Activated T-cell treated with anti-CD3 and anti-CD28 coated beads, Interleukin-2, amount 50 U/mL, for 72 hours (primary cell): ENCODE measurements at regions not wholly inside any gene's neighbourhood (a gene's known extent, or its start where the extent isn't known, plus 50 kb on each side); places are given as distances from the start of the nearest gene placed in this dataset.

ENCODE experiments used
- ATAC-seq, 2 donors: fragments of 150-1000 bp; cut with Tn5 transposase; replicated peaks in 1 of 2; 2 replicates each; pipeline ENCODE4 v1.10.0; 2021; ENCODE audit warnings: moderate library complexity in 2 of 2, mild to moderate bottlenecking in 1 of 2
- DNase-seq, 2 donors: peaks; one replicate each; pipeline ENCODE4 v3.0.0; 2021 to 2022; ENCODE audit warnings: mixed read lengths in 1 of 2
- H3K27ac Mint-ChIP-seq: one replicate; pipeline ENCODE4 v1.8.0; 2022; ENCODE audit warnings: mild to moderate bottlenecking, moderate library complexity, mixed read lengths
- H3K27me3 Mint-ChIP-seq: one replicate; pipeline ENCODE4 v1.8.0; 2022; ENCODE audit warnings: low read depth, mixed read lengths
- H3K36me3 Mint-ChIP-seq, 2 donors: one replicate each; pipeline ENCODE4 v1.8.0; 2022; ENCODE audit warnings: mixed read lengths in 2 of 2, mild to moderate bottlenecking in 1 of 2; ENCODE audit not compliant: insufficient read depth in 2 of 2
- H3K4me1 Mint-ChIP-seq: one replicate; pipeline ENCODE4 v1.8.0; 2022; ENCODE audit warnings: low read depth, mixed read lengths
- H3K4me3 Mint-ChIP-seq, 2 donors: one replicate each; pipeline ENCODE4 v1.8.0; 2022; ENCODE audit warnings: mild to moderate bottlenecking in 2 of 2, mixed read lengths in 2 of 2, moderate library complexity in 2 of 2
- H3K9me3 Mint-ChIP-seq, 2 donors: one replicate each; pipeline ENCODE4 v1.8.0; 2022; ENCODE audit warnings: mixed read lengths in 2 of 2

DNA sequence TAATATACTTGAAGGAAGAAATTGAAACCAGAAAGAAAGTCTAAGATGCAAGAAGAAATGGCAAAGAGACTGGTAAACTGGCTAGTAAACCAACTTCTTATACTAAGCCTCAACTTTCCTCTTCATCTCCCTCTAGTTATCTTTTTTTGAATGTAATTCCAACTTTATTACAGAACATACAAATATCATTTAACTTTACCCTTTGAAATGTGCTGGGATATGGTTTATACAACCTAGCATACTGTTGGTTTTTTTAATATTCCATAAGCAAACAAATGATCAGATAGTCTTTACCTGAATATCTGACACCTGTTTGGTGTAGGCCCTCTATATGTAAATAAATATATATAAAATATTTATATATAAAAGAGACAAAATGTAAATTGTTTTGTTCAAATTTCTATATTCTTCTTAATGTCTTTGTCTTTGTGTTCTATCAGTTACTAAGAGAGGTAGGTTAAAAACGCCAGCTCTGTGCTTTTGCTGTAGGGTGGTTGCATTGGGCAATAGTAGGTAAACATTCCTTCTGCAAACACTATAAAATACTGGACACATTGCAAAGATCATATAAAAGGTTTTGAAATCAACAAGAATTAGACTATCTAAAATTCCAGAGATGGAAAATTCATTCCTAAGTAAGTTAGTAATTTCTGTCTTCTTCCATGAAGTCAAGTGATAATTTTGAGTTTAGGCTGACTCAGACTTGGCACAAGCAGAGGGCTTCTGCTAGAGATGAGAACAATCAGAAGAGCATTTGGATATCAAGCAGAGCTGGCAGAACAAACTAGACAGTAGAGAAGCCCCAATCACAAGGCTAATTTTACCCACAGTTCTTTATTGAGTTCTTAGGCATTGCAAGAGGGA is 383.3 kb downstream of the RFC3 start:
- no peak for DNase-seq
- Mint-ChIP-seq H3K4me1 (no peaks in the 10 kb centered on the region), H3K4me3 (no peak overlapping the region), H3K27ac (no peak overlapping the region), H3K36me3 (no peaks in the 10 kb centered on the region), H3K27me3 (no peaks in the 10 kb centered on the region), H3K9me3 (no peaks in the 10 kb centered on the region)
- ATAC-seq: no peak

DNA sequence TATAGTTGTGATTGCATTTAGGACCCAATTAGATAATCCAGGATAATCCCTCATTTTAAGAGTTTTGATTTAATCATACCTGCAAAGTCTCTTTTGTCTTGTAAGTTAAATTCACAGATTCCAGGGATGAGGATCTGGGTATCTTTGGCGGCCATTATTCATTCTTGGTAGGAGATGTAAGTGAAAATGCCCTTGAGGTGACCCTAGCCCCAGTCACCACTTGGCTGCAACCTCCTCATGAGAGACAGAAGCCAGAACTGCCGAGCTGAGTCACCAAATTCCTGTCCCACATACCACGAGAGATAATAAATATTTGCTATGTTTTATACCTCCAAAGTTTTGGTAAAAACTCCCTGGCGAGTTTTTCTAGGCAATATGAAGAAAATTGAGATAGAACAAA is 389.4 kb downstream of the RFC3 start:
- Mint-ChIP-seq H3K27ac (no peak overlapping the region), H3K27me3 (no peaks in the 10 kb centered on the region), H3K36me3 (no peaks in the 10 kb centered on the region), H3K4me1 (no peaks in the 10 kb centered on the region), H3K9me3 (peaks cover 0 to 3% of the 10 kb centered on the region in 2 donors), H3K4me3 (no peak overlapping the region)
- ATAC-seq (no peak), DNase-seq (no peak)

DNA sequence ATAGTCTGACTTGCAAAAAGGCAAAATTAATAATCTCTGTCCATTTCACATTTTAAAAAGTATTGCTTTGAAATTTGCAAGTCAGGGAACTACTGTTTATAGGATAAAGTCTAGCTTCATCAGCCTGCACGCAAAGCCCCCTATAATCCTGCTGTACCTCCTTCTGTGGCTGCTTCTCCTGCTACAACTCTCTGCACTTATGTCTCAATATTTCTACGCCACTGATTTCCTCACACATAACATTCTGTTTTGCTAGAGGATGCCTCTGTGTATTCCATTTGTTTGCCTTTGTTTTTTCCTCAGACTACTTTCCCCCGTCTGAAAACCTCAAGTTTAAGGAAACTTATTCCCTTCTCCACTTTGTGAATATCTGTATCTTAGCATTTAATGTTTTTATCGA is 389.9 kb downstream of the RFC3 start:
- H3K4me1 Mint-ChIP-seq: no peaks in the 10 kb centered on the region
- H3K4me3 Mint-ChIP-seq: no peak overlapping the region
- H3K36me3 Mint-ChIP-seq: no peaks in the 10 kb centered on the region
- H3K9me3 Mint-ChIP-seq: peaks cover 0 to 3% of the 10 kb centered on the region in 2 donors
- no peak for ATAC-seq
- H3K27me3 Mint-ChIP-seq: no peaks in the 10 kb centered on the region
- H3K27ac Mint-ChIP-seq: no peak overlapping the region
- no peak for DNase-seq

DNA sequence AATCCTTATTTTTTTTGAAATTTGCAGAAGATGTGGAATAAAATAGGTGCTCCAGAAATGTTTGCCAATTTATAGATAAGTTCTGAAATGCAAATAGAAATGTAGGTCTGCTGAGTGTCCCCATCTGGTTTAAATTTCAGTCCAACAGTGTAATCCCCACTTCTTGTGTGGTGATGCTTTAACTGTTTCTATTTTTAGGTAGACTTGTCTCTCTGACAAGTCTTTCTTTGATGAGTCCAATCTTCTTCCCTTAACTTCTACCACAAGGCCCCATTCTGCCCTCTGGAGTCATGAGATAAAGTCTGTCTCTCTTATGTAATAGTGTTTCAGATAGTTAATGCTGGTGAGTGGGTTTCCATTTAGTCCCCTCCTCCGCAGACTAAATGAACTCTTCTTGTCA is 390.4 kb downstream of the RFC3 start:
- H3K36me3 Mint-ChIP-seq: no peaks in the 10 kb centered on the region
- H3K9me3 Mint-ChIP-seq: peaks cover 0 to 3% of the 10 kb centered on the region in 2 donors
- no peaks in the 10 kb centered on the region for H3K27me3 Mint-ChIP-seq
- ATAC-seq: no peak
- H3K4me3 Mint-ChIP-seq: no peak overlapping the region
- H3K4me1 Mint-ChIP-seq: no peaks in the 10 kb centered on the region
- DNase-seq: no peak
- H3K27ac Mint-ChIP-seq: no peak overlapping the region

DNA sequence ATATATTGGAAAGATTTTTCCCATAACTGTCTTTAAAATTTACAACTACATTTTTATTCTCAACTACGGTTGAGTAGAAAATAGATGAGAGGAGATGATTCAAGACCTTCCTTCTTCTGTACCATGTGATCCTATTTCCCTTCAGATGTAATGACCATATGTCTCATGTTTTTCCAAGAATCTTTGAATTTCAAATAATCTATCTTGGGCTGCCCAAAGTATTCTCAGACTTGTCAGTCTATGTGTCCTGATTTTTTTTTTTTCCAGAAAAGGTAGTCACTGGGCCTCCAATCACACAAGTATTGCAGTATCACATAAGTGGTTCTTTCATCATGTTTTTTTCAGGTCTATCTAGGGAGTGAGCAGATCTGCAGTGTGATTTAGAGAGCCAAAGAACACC is 392.4 kb downstream of the RFC3 start:
- no peaks in the 10 kb centered on the region for H3K4me1 Mint-ChIP-seq
- H3K4me3 Mint-ChIP-seq: no peak overlapping the region
- H3K9me3 Mint-ChIP-seq: peaks cover 0 to 3% of the 10 kb centered on the region in 2 donors
- no peaks in the 10 kb centered on the region for H3K27me3 Mint-ChIP-seq
- DNase-seq (no peak), ATAC-seq (no peak)
- no peaks in the 10 kb centered on the region for H3K36me3 Mint-ChIP-seq
- no peak overlapping the region for H3K27ac Mint-ChIP-seq

DNA sequence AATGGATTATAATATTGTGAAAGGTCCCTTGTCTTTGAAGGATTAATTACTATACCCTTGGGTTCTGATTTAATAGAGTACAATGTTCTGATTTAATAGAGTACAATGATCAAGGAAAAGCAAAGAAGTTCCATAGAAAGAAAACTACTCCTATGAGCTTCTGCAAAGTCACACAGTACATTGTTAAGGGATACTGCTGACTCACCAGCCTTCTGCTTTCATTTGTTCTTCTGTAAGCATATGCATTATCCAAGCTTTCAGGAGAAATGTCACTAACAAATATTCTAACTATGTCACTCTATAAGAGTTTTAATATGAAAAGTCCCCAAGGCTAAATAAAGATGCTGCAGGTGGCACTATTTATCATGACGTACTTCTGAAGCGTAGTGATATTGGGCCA is 396.7 kb downstream of the RFC3 start:
- no peak for DNase-seq
- Mint-ChIP-seq H3K4me1 (no peaks in the 10 kb centered on the region), H3K36me3 (no peaks in the 10 kb centered on the region)

DNA sequence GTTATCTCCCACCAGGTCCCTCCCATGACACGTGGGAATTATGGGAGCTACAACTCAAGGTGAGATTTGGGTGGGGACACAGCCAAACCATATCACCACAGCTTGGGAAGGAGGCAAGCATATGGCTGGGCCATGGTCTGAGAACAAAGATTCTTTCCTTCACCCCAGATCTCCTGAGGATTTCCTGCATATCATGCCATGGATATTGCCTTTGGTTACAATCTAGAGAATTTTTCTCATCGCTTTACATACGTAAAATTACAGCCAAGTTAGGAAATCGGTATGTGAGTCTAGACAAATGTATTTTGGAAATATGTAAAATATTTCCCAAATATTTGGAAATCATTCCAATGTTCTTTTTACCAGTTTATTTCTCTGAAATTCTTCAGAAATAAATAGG is 398.3 kb downstream of the RFC3 start:
- ATAC-seq (no peak), DNase-seq (no peak)
- H3K4me3 Mint-ChIP-seq: no peak overlapping the region
- H3K9me3 Mint-ChIP-seq: peaks cover 0 to 5% of the 10 kb centered on the region in 2 donors
- no peak overlapping the region for H3K27ac Mint-ChIP-seq
- H3K36me3 Mint-ChIP-seq: no peaks in the 10 kb centered on the region
- H3K4me1 Mint-ChIP-seq: no peaks in the 10 kb centered on the region
- H3K27me3 Mint-ChIP-seq: no peaks in the 10 kb centered on the region

More for the DNA sequence above, 396.7 kb downstream of the RFC3 start:
- no peak overlapping the region for H3K27ac Mint-ChIP-seq
- H3K4me3 Mint-ChIP-seq: no peak overlapping the region
- peaks cover 2 to 3% of the 10 kb centered on the region in 2 donors for H3K9me3 Mint-ChIP-seq
- no peak for ATAC-seq
- H3K27me3 Mint-ChIP-seq: no peaks in the 10 kb centered on the region

DNA sequence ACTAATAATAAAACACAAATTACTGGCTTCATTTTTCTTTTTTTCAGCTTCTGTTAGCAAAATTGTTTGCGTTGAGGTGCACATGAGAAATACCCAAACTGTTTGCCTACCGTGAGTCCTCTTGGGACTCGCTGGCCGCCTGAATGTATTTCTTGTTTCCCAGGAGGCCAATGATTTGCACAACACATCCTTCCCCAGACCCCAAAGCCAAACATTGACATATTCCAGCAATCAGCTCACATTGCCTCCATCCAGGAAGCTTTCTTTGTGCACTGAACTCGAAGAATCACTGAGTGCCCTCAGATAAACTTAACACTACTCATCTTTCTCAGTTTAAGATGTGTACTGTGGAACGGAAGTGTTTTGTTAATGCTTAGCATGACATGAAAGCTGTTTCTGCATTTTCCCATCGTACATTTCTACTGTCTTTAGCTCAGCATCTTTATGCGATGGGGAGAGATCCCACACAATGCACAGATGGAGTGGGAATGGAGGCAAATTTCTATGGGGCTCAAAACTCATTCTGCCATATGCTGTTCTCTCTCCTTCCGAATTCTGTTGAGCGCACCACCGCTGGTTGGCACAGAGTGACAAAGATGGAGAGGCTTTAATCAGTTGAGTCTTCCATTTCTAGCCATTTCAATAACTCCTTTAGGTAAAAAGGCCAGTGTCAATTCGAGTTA is 399.5 kb downstream of the RFC3 start:
- no peaks in the 10 kb centered on the region for H3K27me3 Mint-ChIP-seq
- no peak overlapping the region for H3K27ac Mint-ChIP-seq
- no peak for ATAC-seq
- DNase-seq: no peak
- H3K4me1 Mint-ChIP-seq: no peaks in the 10 kb centered on the region
- no peaks in the 10 kb centered on the region for H3K36me3 Mint-ChIP-seq
- H3K4me3 Mint-ChIP-seq: no peak overlapping the region
- peaks cover 0 to 5% of the 10 kb centered on the region in 2 donors for H3K9me3 Mint-ChIP-seq

DNA sequence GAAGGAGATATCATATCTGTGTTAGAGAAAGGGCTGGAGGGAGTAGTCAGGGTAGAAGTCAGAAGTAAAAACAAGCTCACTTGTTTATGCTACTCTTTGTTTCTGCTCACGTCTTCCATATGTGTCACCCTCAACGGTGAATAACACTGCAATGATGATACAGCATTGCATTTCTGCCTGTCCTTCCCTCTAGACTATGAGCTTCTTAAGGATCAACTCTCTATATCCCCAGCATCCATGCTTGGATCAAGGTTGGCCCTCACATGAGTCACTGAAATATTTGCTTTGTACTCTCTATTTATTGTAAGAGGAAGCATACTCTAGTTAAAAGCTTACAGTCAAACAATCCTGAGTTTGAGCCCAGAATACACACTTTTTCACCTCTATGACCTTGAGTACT is 406.0 kb downstream of the RFC3 start:
- H3K27ac Mint-ChIP-seq: no peak overlapping the region
- no peak overlapping the region for H3K4me3 Mint-ChIP-seq
- DNase-seq: no peak
- H3K4me1 Mint-ChIP-seq: no peaks in the 10 kb centered on the region
- H3K9me3 Mint-ChIP-seq: peaks cover 0 to 5% of the 10 kb centered on the region in 2 donors
- H3K27me3 Mint-ChIP-seq: no peaks in the 10 kb centered on the region
- no peaks in the 10 kb centered on the region for H3K36me3 Mint-ChIP-seq
- no peak for ATAC-seq

DNA sequence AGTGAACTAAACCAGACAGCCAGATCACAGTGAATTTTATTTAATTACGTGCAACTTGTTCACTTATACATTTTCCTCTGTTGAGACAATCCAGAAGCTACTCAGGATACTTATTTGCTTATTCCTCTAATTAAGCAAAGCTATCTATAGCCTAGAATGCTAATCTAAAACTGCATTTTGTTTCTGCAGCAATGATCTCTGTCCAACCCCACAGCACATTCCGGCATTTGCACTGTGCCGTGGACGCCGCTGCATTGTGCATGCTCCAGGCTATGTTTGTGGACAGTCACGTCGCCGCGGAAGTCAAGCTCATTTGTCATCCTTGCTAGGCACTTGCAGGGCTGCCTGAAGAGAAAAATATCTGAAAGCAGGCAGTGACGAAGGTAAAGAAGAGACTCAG is 406.9 kb downstream of the RFC3 start:
- no peaks in the 10 kb centered on the region for H3K4me1 Mint-ChIP-seq
- H3K27me3 Mint-ChIP-seq: no peaks in the 10 kb centered on the region
- DNase-seq: no peak
- no peak for ATAC-seq
- H3K9me3 Mint-ChIP-seq: peaks cover 0 to 5% of the 10 kb centered on the region in 2 donors
- no peak overlapping the region for H3K4me3 Mint-ChIP-seq
- no peak overlapping the region for H3K27ac Mint-ChIP-seq
- no peaks in the 10 kb centered on the region for H3K36me3 Mint-ChIP-seq

DNA sequence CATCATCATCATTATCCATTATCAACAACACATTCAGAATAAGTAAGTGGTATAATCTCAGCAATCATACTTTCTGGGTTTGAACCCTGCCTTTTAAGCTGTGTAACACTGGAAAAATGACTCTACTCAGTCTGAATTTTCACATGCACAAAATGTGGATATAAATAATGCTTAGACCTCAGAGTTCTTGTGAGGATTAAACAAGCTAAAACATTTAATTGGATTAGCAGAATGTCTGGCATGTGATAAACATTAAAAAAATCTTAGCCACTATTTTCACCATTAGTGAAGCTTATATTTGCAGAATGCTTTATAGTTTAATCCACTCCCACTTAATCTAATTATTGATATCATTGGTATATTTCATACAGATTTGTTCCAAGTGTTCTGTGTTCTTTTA is 412.3 kb downstream of the RFC3 start:
- Mint-ChIP-seq H3K27ac (no peak overlapping the region), H3K27me3 (no peaks in the 10 kb centered on the region), H3K9me3 (peaks cover 12 to 23% of the 10 kb centered on the region in 2 donors), H3K4me1 (no peaks in the 10 kb centered on the region), H3K36me3 (no peaks in the 10 kb centered on the region), H3K4me3 (no peak overlapping the region)
- no peak for DNase-seq
- no peak for ATAC-seq

DNA sequence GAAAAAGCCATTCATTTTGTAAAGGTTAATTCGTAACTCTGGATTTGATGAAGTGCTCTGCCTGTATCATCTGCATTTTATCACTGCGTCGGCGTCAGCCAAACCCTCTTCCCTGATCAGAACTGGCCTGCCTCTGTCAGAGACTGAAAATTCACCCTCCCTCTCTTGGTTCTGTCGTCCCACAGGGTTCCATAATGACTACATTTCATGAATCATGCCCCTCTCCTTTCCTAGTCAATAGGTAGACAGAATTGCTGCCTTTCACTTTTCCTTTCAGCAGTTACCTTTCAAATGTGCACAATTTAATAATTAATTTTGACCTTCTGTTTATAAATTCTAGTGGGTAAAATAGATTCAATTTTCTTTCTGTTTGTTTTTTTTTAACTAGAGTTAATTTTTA is 423.4 kb downstream of the RFC3 start:
- H3K27me3 Mint-ChIP-seq: no peaks in the 10 kb centered on the region
- no peak overlapping the region for H3K4me3 Mint-ChIP-seq
- H3K36me3 Mint-ChIP-seq: no peaks in the 10 kb centered on the region
- H3K9me3 Mint-ChIP-seq: peaks cover 2% of the 10 kb centered on the region in 2 donors
- H3K4me1 Mint-ChIP-seq: no peaks in the 10 kb centered on the region
- H3K27ac Mint-ChIP-seq: no peak overlapping the region
- DNase-seq (no peak), ATAC-seq (no peak)

DNA sequence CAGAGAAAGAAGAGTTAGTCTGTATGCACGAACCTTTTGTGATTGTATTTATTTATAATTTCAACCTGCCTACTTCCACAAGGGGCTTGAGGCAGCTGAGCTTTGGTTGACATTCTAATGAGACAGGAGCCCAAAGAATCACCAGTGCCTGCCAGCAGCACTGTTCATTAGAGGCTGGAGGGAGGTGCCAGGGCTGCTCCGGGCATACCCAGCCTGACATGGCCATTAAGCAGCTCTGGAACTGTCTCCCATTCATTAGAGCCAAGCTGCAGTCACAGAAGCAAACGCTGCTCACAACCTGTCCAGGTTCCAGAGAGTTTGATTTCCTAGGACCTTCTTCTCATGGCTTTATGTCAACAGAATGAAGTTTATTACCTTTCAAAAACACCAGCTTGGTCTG is 425.5 kb downstream of the RFC3 start:
- no peaks in the 10 kb centered on the region for H3K27me3 Mint-ChIP-seq
- H3K4me3 Mint-ChIP-seq: no peak overlapping the region
- H3K36me3 Mint-ChIP-seq: no peaks in the 10 kb centered on the region
- no peak for ATAC-seq
- no peak overlapping the region for H3K27ac Mint-ChIP-seq
- H3K4me1 Mint-ChIP-seq: no peaks in the 10 kb centered on the region
- no peak for DNase-seq
- peaks cover 2 to 5% of the 10 kb centered on the region in 2 donors for H3K9me3 Mint-ChIP-seq
